ENCODE measurements at regions not wholly inside any gene's neighbourhood (a gene's known extent, or its start where the extent isn't known, plus 50 kb on each side); places are given as distances from the start of the nearest gene placed in this dataset.
A peak's percentile ranks its signal among the peaks of the same experiment; 100 is the strongest.

GRCh38 chr15:66906668-66907614, 158.5 kb upstream of the SMAD3 start:
- no peak for DNase-seq

- DNase-seq: peak; percentile 75
Observed at GRCh38 chr15:66907826-66908743, 157.3 kb upstream of the SMAD3 start.

GRCh38 chr15:66908744-66909095, 156.7 kb upstream of the SMAD3 start:
- no peak for DNase-seq

- DNase-seq: no peak
Observed at GRCh38 chr15:66909381-66909890, 156.0 kb upstream of the SMAD3 start.

GRCh38 chr15:66911131-66911700, 154.2 kb upstream of the SMAD3 start:
- DNase-seq: no peak

- DNase-seq: no peak
Observed at GRCh38 chr15:66912001-66912400, 153.4 kb upstream of the SMAD3 start.

GRCh38 chr15:66912441-66912840, 153.0 kb upstream of the SMAD3 start:
- no peak for DNase-seq

GRCh38 chr15:66917904-66918448, 147.4 kb upstream of the SMAD3 start:
- peak in 1 of 2 donors; percentile 8 for DNase-seq

GRCh38 chr15:66919421-66919820, 146.0 kb upstream of the SMAD3 start:
- DNase-seq: no peak

- DNase-seq: peak; percentile 30 to 50
Observed at GRCh38 chr15:66921319-66921915, 144.0 kb upstream of the SMAD3 start.

- DNase-seq: no peak
Observed at GRCh38 chr15:66922608-66923007, 142.8 kb upstream of the SMAD3 start.

- no peak for DNase-seq
Observed at GRCh38 chr15:66923438-66923881, 141.9 kb upstream of the SMAD3 start.

GRCh38 chr15:66924889-66925288, 140.5 kb upstream of the SMAD3 start:
- no peak for DNase-seq

- no peak for DNase-seq
Observed at GRCh38 chr15:66925721-66926120, 139.7 kb upstream of the SMAD3 start.

GRCh38 chr15:66927201-66928077, 138.0 kb upstream of the SMAD3 start:
- no peak for DNase-seq

- DNase-seq: no peak
Observed at GRCh38 chr15:66928101-66928500, 137.3 kb upstream of the SMAD3 start.

- DNase-seq: no peak
Observed at GRCh38 chr15:66928784-66929183, 136.6 kb upstream of the SMAD3 start.

GRCh38 chr15:66929843-66930402, 135.5 kb upstream of the SMAD3 start:
- DNase-seq: no peak

- no peak for DNase-seq
Observed at GRCh38 chr15:66931768-66932633, 133.4 kb upstream of the SMAD3 start.

- no peak for DNase-seq
Observed at GRCh38 chr15:66932634-66933024, 132.8 kb upstream of the SMAD3 start.
